Activated T-cell treated with anti-CD3 and anti-CD28 coated beads for 4 hours (primary cell): ENCODE measurements at regions not wholly inside any gene's neighbourhood (a gene's known extent, or its start where the extent isn't known, plus 50 kb on each side); places are given as distances from the start of the nearest gene placed in this dataset.

Source experiments
- DNase-seq: peaks from one replicate; pipeline ENCODE4 v3.0.0-alpha.2; 2020

GRCh38 chr1:82923931-82924330 is 1075.0 kb downstream of the TTLL7 start:
- no peak for DNase-seq

GRCh38 chr1:82921759-82922158 is 1077.2 kb downstream of the TTLL7 start:
- no peak for DNase-seq

GRCh38 chr1:82920418-82921248 is 1078.3 kb downstream of the TTLL7 start:
- no peak for DNase-seq

- DNase-seq, result no peak
Measured at GRCh38 chr1:82919837-82920236, 1079.1 kb downstream of the TTLL7 start.

GRCh38 chr1:82907313-82907712 is 1091.6 kb downstream of the TTLL7 start:
- DNase-seq, result no peak

GRCh38 chr1:82903626-82904025 is 1095.3 kb downstream of the TTLL7 start:
- no peak for DNase-seq

GRCh38 chr1:82901561-82901960 is 1097.4 kb downstream of the TTLL7 start:
- DNase-seq, result no peak

GRCh38 chr1:82901118-82901517 is 1097.8 kb downstream of the TTLL7 start:
- no peak for DNase-seq

GRCh38 chr1:82899017-82899416 is 1098.3 kb downstream of the ADGRL2 start:
- no peak for DNase-seq

- DNase-seq, result no peak
Measured at GRCh38 chr1:82897549-82897948, 1096.8 kb downstream of the ADGRL2 start.

- no peak for DNase-seq
Measured at GRCh38 chr1:82896036-82896435, 1095.3 kb downstream of the ADGRL2 start.

GRCh38 chr1:82894635-82895034 is 1093.9 kb downstream of the ADGRL2 start:
- DNase-seq, result no peak

GRCh38 chr1:82893712-82894470 is 1093.2 kb downstream of the ADGRL2 start:
- no peak for DNase-seq

GRCh38 chr1:82880506-82880905 is 1079.8 kb downstream of the ADGRL2 start:
- no peak for DNase-seq

- DNase-seq, result no peak
Measured at GRCh38 chr1:82879701-82880305, 1079.1 kb downstream of the ADGRL2 start.

GRCh38 chr1:82875170-82875569 is 1074.4 kb downstream of the ADGRL2 start:
- DNase-seq, result no peak

- DNase-seq, result no peak
Measured at GRCh38 chr1:82874041-82874440, 1073.3 kb downstream of the ADGRL2 start.

GRCh38 chr1:82870332-82870731 is 1069.6 kb downstream of the ADGRL2 start:
- no peak for DNase-seq

- no peak for DNase-seq
Measured at GRCh38 chr1:82867781-82868180, 1067.0 kb downstream of the ADGRL2 start.

- DNase-seq, result no peak
Measured at GRCh38 chr1:82861749-82862148, 1061.0 kb downstream of the ADGRL2 start.

- DNase-seq, result no peak
Measured at GRCh38 chr1:82858031-82858430, 1057.3 kb downstream of the ADGRL2 start.

- no peak for DNase-seq
Measured at GRCh38 chr1:82849460-82849859, 1048.7 kb downstream of the ADGRL2 start.

GRCh38 chr1:82848043-82848442 is 1047.3 kb downstream of the ADGRL2 start:
- DNase-seq, result no peak

- DNase-seq, result no peak
Measured at GRCh38 chr1:82845866-82846265, 1045.1 kb downstream of the ADGRL2 start.
